ENCODE measurements at regions not wholly inside any gene's neighbourhood (a gene's known extent, or its start where the extent isn't known, plus 50 kb on each side); places are given as distances from the start of the nearest gene placed in this dataset.
"Not testable (repeated sequence)": the region's sequence is repeated elsewhere in the genome, so short reads cannot be mapped to it uniquely, and the experiment has no call there.

DNA sequence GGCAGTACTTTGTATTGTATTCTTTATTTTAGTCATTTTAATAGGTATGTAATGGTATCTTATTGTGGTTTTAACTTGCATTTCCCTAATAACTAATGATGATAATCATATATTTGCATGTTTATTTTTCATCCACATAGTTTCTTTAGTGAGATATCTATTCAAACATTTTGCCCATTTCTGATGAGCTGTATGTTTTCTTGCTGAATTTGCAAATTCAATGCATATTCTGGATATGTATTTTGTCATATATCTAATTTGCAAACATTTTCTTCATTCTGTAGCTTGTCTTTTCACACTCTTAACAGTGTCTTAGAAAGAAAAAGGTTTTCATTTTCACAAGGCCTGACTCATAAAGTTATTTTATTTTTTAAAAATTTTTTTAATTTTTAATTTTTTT, 372.1 kb downstream of the ZNF674 start:
- H3K4me3 ChIP-seq (ENCODE audit: low read depth in 1 of 2, low read length in 2 of 2) = no peak overlapping the region
- H3K27ac ChIP-seq (ENCODE audit: low read depth in 2 of 2, low read length in 1 of 2) = no peak overlapping the region
- H3K27me3 ChIP-seq (ENCODE audit: control insufficient read depth in 1 of 2, insufficient read depth in 2 of 2, low read length in 2 of 2) = no peaks in the 10 kb centered on the region
- no peaks in the 10 kb centered on the region for H3K4me1 ChIP-seq (ENCODE audit: control insufficient read depth in 2 of 2, insufficient read depth in 2 of 2, low read length in 1 of 2)
- H3K9me3 ChIP-seq (ENCODE audit: control insufficient read depth in 2 of 2, insufficient read depth in 1 of 2, low read depth in 1 of 2, low read length in 1 of 2) = peaks cover 0 to 2% of the 10 kb centered on the region in 2 donors
- H3K36me3 ChIP-seq (ENCODE audit: control insufficient read depth in 2 of 2, insufficient read depth in 2 of 2, low read length in 1 of 2) = no peaks in the 10 kb centered on the region

DNA sequence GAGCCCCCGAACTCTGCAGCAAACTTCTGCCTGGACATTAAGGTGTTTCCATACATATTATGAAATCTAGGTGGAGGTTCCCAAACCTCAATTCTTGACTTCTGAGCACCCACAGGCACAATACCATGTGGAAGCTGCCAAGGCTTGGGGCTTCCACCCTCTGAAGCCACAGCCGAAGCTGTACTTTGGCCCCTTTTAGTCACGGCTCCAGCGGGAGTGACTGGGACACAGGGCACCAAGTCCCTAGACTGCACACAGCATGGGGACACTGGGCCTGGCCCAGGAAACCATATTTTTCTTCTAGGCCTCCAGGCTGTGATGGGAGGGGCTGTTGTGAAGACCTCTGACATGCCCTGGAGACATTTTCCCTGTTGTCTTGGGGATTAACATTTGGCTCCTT, 373.8 kb downstream of the ZNF674 start:
- H3K36me3 ChIP-seq (ENCODE audit: control insufficient read depth in 2 of 2, insufficient read depth in 2 of 2, low read length in 1 of 2); H3K4me3 ChIP-seq (ENCODE audit: low read depth in 1 of 2, low read length in 2 of 2); H3K27ac ChIP-seq (ENCODE audit: low read depth in 2 of 2, low read length in 1 of 2); H3K4me1 ChIP-seq (ENCODE audit: control insufficient read depth in 2 of 2, insufficient read depth in 2 of 2, low read length in 1 of 2); H3K9me3 ChIP-seq (ENCODE audit: control insufficient read depth in 2 of 2, insufficient read depth in 1 of 2, low read depth in 1 of 2, low read length in 1 of 2); H3K27me3 ChIP-seq (ENCODE audit: control insufficient read depth in 1 of 2, insufficient read depth in 2 of 2, low read length in 2 of 2): not testable (repeated sequence)
- WGBS, 2 donors = 87 to 88% methylated on average over 4 of the region's 4 CpGs

DNA sequence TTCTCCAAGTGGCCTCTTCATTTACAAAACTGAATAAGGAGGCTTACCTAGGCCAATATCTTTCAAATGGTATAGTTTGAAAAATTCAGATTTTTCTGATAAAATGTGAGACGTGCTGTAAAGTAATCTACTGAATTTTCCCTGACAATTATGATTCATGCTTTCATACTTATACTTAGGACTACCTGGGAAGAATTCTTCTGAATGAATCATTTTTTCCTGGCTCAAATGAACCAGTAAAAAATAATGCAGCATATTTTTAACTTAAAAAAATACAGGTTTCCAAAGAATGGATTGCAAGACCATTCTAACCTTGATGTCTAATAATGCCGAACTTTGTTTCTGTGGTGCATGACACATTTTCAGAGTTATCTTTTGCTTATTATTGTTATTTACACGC, 375.4 kb downstream of the ZNF674 start:
- WGBS, 2 donors = 59 to 62% methylated on average over 3 of the region's 3 CpGs
- peaks cover 0 to 2% of the 10 kb centered on the region in 2 donors for H3K9me3 ChIP-seq (ENCODE audit: control insufficient read depth in 2 of 2, insufficient read depth in 1 of 2, low read depth in 1 of 2, low read length in 1 of 2)
- H3K36me3 ChIP-seq (ENCODE audit: control insufficient read depth in 2 of 2, insufficient read depth in 2 of 2, low read length in 1 of 2) = no peaks in the 10 kb centered on the region
- no peak overlapping the region for H3K4me3 ChIP-seq (ENCODE audit: low read depth in 1 of 2, low read length in 2 of 2)
- H3K27ac ChIP-seq (ENCODE audit: low read depth in 2 of 2, low read length in 1 of 2) = no peak overlapping the region
- H3K4me1 ChIP-seq (ENCODE audit: control insufficient read depth in 2 of 2, insufficient read depth in 2 of 2, low read length in 1 of 2) = no peaks in the 10 kb centered on the region
- peaks cover 0 to 3% of the 10 kb centered on the region in 2 donors for H3K27me3 ChIP-seq (ENCODE audit: control insufficient read depth in 1 of 2, insufficient read depth in 2 of 2, low read length in 2 of 2)

DNA sequence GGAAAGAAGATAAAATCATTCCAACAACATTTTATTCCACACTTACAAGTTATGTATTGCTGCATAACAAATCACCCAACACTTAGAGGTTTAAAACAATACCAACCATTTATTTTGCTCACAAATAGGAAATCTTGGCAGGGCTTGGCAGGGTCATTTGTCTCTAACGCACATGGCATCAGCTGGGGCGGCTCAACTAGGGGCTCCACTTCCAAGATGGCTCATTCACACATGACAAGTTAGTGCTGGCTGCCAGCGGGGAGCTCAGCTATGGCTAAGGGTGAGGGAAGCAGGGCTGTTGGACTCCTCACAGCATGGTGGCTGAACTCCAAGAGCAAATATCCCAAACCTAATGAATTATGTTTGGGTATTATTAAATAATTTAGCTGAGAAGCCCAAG, 377.0 kb downstream of the ZNF674 start:
- 66 to 71% methylated on average over 3 of the region's 3 CpGs for WGBS, 2 donors
- no peak overlapping the region for H3K4me3 ChIP-seq (ENCODE audit: low read depth in 1 of 2, low read length in 2 of 2)

DNA sequence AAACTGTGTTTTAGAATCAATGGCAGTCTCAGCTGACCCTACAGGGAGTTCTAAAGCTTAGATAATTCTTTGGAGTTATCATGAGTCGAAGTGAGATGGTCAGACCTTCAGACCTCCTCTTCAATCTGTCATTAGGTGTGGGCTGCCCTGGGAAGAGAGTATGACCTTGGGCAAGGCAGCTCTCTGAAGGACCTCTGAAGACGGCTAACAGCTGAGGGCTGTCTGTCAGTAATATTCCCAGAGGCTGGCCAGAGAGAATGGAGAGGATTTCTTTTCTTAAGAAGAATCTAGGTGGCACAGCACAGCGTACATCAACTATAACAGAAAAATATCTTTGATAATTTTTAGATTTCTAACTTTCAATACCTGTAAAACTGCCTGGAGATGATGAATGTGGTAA, 379.4 kb downstream of the ZNF674 start:
- H3K4me3 ChIP-seq (ENCODE audit: low read depth in 1 of 2, low read length in 2 of 2) = no peak overlapping the region

More for the DNA sequence above, 377.0 kb downstream of the ZNF674 start:
- no peak overlapping the region for H3K27ac ChIP-seq (ENCODE audit: low read depth in 2 of 2, low read length in 1 of 2)
- H3K36me3 ChIP-seq (ENCODE audit: control insufficient read depth in 2 of 2, insufficient read depth in 2 of 2, low read length in 1 of 2) = no peaks in the 10 kb centered on the region
- peaks cover 0 to 3% of the 10 kb centered on the region in 2 donors for H3K27me3 ChIP-seq (ENCODE audit: control insufficient read depth in 1 of 2, insufficient read depth in 2 of 2, low read length in 2 of 2)
- no peaks in the 10 kb centered on the region for H3K4me1 ChIP-seq (ENCODE audit: control insufficient read depth in 2 of 2, insufficient read depth in 2 of 2, low read length in 1 of 2)
- peaks cover 0 to 2% of the 10 kb centered on the region in 2 donors for H3K9me3 ChIP-seq (ENCODE audit: control insufficient read depth in 2 of 2, insufficient read depth in 1 of 2, low read depth in 1 of 2, low read length in 1 of 2)

DNA sequence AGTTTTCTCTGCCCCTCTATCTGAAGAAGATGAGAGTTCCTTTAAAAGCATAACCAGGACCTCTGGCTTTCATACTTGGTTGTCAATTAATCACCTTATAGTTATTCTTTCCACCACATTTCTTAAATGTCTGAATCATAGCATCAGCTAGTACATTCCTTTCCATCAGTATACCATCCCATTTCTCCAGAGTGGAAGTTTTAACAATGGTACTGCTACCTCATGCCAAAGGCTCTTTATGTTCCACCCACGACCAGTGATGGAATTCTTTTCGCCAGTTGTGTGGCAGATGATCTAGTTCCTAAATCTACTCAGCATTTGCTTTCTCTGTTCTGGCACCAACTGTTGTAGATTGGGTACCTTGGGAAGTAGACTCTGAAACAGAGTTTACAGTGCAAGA, 379.8 kb downstream of the ZNF674 start:
- Histone ChIP-seq H3K36me3 (ENCODE audit: control insufficient read depth in 2 of 2, insufficient read depth in 2 of 2, low read length in 1 of 2) (no peaks in the 10 kb centered on the region), H3K27ac (ENCODE audit: low read depth in 2 of 2, low read length in 1 of 2) (no peak overlapping the region), H3K4me1 (ENCODE audit: control insufficient read depth in 2 of 2, insufficient read depth in 2 of 2, low read length in 1 of 2) (no peaks in the 10 kb centered on the region), H3K4me3 (ENCODE audit: low read depth in 1 of 2, low read length in 2 of 2) (no peak overlapping the region), H3K27me3 (ENCODE audit: control insufficient read depth in 1 of 2, insufficient read depth in 2 of 2, low read length in 2 of 2) (peaks cover 0 to 3% of the 10 kb centered on the region in 2 donors), H3K9me3 (ENCODE audit: control insufficient read depth in 2 of 2, insufficient read depth in 1 of 2, low read depth in 1 of 2, low read length in 1 of 2) (no peaks in the 10 kb centered on the region)
- 33 to 48% methylated on average over 2 of the region's 2 CpGs for WGBS, 2 donors

More for the DNA sequence above, 379.4 kb downstream of the ZNF674 start:
- WGBS, 2 donors = 62 to 79% methylated on average over 3 of the region's 3 CpGs
- Histone ChIP-seq H3K27me3 (ENCODE audit: control insufficient read depth in 1 of 2, insufficient read depth in 2 of 2, low read length in 2 of 2) (peaks cover 0 to 3% of the 10 kb centered on the region in 2 donors), H3K4me1 (ENCODE audit: control insufficient read depth in 2 of 2, insufficient read depth in 2 of 2, low read length in 1 of 2) (no peaks in the 10 kb centered on the region), H3K27ac (ENCODE audit: low read depth in 2 of 2, low read length in 1 of 2) (no peak overlapping the region), H3K9me3 (ENCODE audit: control insufficient read depth in 2 of 2, insufficient read depth in 1 of 2, low read depth in 1 of 2, low read length in 1 of 2) (no peaks in the 10 kb centered on the region), H3K36me3 (ENCODE audit: control insufficient read depth in 2 of 2, insufficient read depth in 2 of 2, low read length in 1 of 2) (no peaks in the 10 kb centered on the region)

DNA sequence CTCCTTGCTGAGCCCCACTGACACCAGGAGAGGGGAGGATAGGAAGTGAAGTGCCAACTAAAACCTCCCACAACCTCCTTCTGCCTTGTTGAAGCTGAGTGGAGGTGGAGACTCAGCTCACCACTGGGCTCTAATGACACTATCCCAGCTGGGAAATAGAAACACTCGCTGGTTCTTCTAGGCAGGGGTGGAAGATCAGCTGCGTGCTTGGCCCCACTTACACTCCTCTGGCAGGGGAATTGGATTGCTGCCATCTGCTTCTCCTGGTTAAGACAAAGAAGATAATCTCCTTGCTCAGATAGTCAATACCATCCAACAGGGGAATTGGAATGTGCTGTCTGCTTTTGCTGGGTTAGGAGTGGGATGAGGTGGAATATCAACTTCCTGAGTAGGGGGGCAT, 392.5 kb downstream of the ZNF674 start:
- Histone ChIP-seq H3K9me3 (ENCODE audit: control insufficient read depth in 2 of 2, insufficient read depth in 1 of 2, low read depth in 1 of 2, low read length in 1 of 2) (no peaks in the 10 kb centered on the region), H3K27me3 (ENCODE audit: control insufficient read depth in 1 of 2, insufficient read depth in 2 of 2, low read length in 2 of 2) (no peaks in the 10 kb centered on the region), H3K4me1 (ENCODE audit: control insufficient read depth in 2 of 2, insufficient read depth in 2 of 2, low read length in 1 of 2) (no peaks in the 10 kb centered on the region), H3K27ac (ENCODE audit: low read depth in 2 of 2, low read length in 1 of 2) (no peak overlapping the region), H3K4me3 (ENCODE audit: low read depth in 1 of 2, low read length in 2 of 2) (no peak overlapping the region), H3K36me3 (ENCODE audit: control insufficient read depth in 2 of 2, insufficient read depth in 2 of 2, low read length in 1 of 2) (no peaks in the 10 kb centered on the region)
- 49 to 64% methylated on average over 2 of the region's 2 CpGs for WGBS, 2 donors

DNA sequence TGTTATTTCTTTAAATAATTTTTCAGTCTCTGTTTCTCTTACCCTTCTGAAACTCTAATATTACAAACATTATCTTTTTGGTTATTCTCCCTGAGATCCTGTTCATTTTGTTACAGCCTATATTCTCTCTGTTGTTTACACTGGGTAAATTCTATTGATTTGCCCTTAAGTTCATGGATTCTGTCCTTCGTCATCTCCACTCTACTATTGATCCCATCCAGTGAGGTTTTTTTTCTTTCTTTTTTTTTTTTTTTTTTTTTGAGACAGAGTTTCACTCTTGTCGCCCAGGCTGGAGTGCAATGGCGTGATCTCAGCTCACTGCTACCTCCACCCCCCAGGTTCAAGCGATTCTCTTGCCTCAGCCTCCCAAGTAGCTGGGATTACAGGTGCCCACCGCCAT, 393.9 kb downstream of the ZNF674 start:
- WGBS, 2 donors = 85 to 92% methylated on average over 5 of the region's 5 CpGs
- H3K27ac ChIP-seq (ENCODE audit: low read depth in 2 of 2, low read length in 1 of 2); H3K36me3 ChIP-seq (ENCODE audit: control insufficient read depth in 2 of 2, insufficient read depth in 2 of 2, low read length in 1 of 2): not testable (repeated sequence)

DNA sequence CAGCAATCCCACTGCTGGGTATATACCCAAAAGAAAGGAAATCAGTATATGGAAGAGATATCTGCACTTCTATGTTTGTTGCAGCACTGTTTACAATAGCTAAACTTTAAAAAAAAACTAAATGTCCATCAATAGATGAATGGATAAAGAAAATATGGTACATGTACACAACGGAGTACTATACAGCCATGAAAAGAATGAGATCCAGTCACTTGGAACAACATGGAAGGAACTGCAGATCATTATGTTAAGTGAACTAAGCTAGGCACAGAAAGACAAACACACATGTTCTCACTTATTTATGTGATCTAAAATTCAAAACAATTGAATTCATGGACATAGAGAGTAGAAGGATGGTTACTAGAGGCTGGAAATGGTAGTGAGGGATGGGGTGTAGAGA, 400.7 kb downstream of the ZNF674 start:
- Histone ChIP-seq H3K27me3 (ENCODE audit: control insufficient read depth in 1 of 2, insufficient read depth in 2 of 2, low read length in 2 of 2) (no peaks in the 10 kb centered on the region), H3K4me3 (ENCODE audit: low read depth in 1 of 2, low read length in 2 of 2) (no peak overlapping the region), H3K27ac (ENCODE audit: low read depth in 2 of 2, low read length in 1 of 2) (no peak overlapping the region), H3K4me1 (ENCODE audit: control insufficient read depth in 2 of 2, insufficient read depth in 2 of 2, low read length in 1 of 2) (no peaks in the 10 kb centered on the region), H3K36me3 (ENCODE audit: control insufficient read depth in 2 of 2, insufficient read depth in 2 of 2, low read length in 1 of 2) (no peaks in the 10 kb centered on the region), H3K9me3 (ENCODE audit: control insufficient read depth in 2 of 2, insufficient read depth in 1 of 2, low read depth in 1 of 2, low read length in 1 of 2) (no peaks in the 10 kb centered on the region)
- 88 to 94% methylated on average over 1 of the region's 1 CpG for WGBS, 2 donors

More for the DNA sequence above, 393.9 kb downstream of the ZNF674 start:
- H3K4me3 ChIP-seq (ENCODE audit: low read depth in 1 of 2, low read length in 2 of 2); H3K4me1 ChIP-seq (ENCODE audit: control insufficient read depth in 2 of 2, insufficient read depth in 2 of 2, low read length in 1 of 2); H3K27me3 ChIP-seq (ENCODE audit: control insufficient read depth in 1 of 2, insufficient read depth in 2 of 2, low read length in 2 of 2); H3K9me3 ChIP-seq (ENCODE audit: control insufficient read depth in 2 of 2, insufficient read depth in 1 of 2, low read depth in 1 of 2, low read length in 1 of 2): not testable (repeated sequence)

DNA sequence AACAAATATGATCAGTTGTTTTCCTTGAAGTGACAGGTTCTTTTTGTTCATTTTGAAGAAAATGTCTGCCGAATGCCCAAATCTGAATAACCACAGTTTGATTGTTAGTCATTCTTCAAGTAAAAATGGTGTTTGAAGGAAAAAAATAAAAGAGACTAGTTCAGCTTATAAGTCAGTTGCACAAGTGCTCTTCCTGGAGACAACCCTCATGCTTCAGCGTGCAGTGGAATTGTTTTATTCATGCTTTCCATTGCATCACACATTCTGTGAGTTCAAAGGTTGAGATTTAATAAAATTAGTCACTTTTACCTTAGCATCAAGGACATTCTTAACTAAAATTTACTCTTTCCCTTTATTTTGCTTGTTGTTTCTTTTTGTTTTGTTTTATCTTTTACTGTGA, 404.9 kb downstream of the ZNF674 start:
- H3K4me1 ChIP-seq (ENCODE audit: control insufficient read depth in 2 of 2, insufficient read depth in 2 of 2, low read length in 1 of 2) = no peaks in the 10 kb centered on the region
- H3K9me3 ChIP-seq (ENCODE audit: control insufficient read depth in 2 of 2, insufficient read depth in 1 of 2, low read depth in 1 of 2, low read length in 1 of 2) = no peaks in the 10 kb centered on the region
- WGBS, 2 donors = 72 to 79% methylated on average over 2 of the region's 2 CpGs
- H3K27me3 ChIP-seq (ENCODE audit: control insufficient read depth in 1 of 2, insufficient read depth in 2 of 2, low read length in 2 of 2) = no peaks in the 10 kb centered on the region
- H3K4me3 ChIP-seq (ENCODE audit: low read depth in 1 of 2, low read length in 2 of 2) = no peak overlapping the region
- no peak overlapping the region for H3K27ac ChIP-seq (ENCODE audit: low read depth in 2 of 2, low read length in 1 of 2)
- H3K36me3 ChIP-seq (ENCODE audit: control insufficient read depth in 2 of 2, insufficient read depth in 2 of 2, low read length in 1 of 2) = no peaks in the 10 kb centered on the region

Measured in esophagus (tissue), 2 donors.